HG03159 (cell line): ENCODE measurements at regions not wholly inside any gene's neighbourhood (a gene's known extent, or its start where the extent isn't known, plus 50 kb on each side); places are given as distances from the start of the nearest gene placed in this dataset.

Experiments used
- ATAC-seq: cut with Tn5 transposase; IDR thresholded peaks from one replicate; pipeline ENCODE4 v1.9.1; 2021; ENCODE audit warnings: mild to moderate bottlenecking, moderate library complexity; ENCODE audit not compliant: unreplicated experiment

DNA sequence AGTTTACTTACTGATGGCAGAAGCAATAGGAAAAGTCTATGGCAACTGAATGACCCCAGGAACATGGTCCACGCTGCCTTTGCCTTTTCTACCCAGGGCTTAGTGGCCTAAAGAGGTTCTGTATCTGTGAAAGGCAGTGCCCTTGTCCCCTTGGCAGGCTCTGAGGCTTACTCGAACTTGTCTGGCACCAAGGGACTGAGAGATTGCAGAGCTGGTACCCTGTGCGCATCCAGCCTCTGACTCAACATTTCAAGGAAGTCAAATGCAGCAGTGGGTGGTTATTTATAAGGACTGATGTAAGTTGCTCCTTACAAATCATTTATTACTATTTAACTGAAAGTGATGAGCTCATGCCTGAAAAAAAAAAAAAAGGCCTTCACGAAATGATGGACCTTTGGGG is 299.9 kb upstream of the MYOCD start:
- no peak for ATAC-seq

DNA sequence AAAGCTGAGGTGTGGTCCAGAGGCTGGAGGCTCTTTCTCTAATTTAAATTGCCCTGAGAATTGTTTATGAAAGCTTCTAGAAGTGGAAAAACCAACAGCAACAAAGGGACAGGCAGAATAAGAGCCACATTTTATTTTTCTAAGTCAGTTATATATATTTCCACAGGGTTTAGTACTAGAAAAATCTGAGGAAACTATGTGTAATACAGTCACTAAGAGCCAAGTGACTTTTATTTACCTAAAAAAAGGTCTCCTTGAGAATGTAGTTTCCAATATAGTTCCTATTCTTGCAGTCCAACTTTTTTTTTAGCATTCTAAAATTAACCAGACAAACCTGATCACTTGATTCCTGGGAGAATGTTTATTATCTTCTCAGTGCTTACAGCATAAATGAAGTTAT is 296.6 kb upstream of the MYOCD start:
- no peak for ATAC-seq

DNA sequence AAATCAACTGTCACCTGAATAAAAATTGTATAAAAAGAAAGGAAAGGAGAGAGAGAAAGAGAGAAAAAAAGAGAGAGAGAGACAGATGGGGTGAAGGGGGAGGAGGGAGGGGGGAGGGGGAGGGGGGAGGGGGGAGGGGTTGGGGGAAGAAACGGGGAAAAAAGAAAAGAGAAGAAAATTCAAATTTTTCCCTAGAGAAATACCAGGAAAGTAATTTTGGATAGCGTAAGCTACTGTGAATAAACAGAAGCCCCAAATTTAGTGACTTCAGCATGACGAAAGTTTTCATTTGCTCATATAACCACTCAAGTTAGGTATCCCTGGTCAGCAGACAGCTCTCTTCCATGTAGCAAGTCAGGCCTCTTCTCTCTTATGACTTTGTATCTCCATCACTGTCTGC is 289.4 kb upstream of the MYOCD start:
- no peak for ATAC-seq

DNA sequence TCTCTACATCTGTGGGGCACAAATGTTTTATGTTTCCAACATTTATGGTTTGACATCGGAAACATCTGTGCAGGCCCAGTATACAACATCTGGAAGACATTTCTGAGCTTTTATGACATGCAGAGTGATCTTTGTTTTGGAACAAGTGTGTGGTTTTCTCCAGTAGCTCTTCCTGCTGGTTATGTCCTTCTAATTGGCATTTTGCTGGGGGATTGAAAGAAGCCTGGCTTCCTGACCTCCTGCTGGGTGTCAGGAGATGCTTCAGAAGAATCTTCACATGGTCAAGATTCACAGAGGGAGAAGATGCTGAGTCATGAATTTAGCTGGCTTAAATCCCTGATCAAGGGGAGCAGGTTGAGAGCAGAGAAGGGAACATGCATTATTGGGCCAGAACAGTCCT is 279.5 kb upstream of the MYOCD start:
- ATAC-seq, result no peak

DNA sequence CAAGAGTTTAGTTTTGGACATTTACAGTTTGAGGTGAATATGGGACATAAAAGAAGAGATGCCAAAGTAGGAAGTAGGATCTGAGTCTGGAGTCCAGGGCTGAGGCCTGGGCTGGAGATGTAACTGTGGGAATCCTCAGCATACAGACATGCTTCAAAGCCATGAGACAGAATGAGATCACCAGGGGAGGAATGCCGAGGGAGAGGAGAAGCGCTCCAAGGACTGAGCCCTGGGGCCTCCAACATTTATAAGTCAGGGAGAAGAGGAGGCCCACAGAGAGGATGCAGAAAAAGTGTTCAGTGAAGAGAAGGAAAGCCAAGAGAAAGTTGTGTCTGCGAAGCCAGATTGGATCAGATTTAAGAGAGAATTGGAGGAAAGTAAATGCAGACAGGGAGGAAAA is 277.5 kb upstream of the MYOCD start:
- ATAC-seq, result no peak

DNA sequence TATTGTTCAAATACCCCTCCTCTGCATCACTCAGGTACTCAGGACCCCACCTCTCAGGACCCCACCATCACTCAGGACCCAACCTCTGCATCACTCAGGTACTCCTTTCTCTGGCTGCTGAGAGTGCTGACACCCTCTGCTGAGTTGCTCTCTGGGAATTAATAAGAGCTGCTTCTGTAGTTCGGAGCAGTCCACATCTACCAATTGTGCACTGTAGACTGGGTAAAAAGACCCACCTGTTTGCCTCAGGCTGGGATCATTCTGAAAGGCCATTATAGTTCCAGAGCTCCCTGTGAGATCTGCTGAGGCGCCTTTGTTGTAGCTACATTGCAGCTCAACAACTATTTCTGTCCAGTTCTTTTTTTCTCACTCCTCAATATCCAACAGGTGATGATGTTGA is 276.3 kb upstream of the MYOCD start:
- no peak for ATAC-seq

DNA sequence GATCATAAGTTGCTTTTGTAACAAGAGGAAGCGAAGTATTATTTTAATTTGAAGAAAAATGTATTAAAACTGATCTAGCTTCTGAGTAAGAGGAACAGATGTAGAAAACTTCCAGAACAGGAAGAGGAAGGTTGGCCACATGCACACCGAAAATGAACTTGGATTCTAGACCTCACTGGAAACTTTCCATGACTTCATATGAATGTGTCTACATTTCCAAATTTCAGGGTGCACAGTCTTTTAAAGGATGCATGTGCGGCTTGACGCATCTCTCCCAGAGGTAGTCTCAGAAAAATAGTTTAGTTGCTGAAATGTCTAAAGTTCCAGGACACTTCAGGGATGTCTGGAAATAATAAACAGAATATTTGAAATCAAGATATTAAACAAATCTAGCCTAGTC is 275.1 kb upstream of the MYOCD start:
- ATAC-seq, result no peak

DNA sequence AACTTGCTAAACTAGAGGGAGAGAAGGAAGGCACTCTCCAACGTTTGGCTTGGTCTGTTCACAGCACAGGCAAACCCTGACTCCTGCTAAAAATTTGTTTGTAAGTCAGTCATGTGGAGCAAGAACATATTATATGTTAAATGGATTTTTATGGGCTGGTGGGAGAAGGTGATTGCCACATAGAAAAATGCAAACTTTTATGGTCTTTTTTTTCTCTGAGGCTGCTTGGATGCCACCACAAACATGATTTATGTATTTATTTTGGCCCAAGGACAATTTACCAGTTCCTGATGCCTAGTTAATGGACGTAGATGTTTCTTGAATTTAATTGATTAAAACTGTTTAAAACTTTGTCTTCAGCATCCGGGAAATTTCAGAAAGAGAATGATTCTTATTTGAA is 274.2 kb upstream of the MYOCD start:
- ATAC-seq, result no peak

DNA sequence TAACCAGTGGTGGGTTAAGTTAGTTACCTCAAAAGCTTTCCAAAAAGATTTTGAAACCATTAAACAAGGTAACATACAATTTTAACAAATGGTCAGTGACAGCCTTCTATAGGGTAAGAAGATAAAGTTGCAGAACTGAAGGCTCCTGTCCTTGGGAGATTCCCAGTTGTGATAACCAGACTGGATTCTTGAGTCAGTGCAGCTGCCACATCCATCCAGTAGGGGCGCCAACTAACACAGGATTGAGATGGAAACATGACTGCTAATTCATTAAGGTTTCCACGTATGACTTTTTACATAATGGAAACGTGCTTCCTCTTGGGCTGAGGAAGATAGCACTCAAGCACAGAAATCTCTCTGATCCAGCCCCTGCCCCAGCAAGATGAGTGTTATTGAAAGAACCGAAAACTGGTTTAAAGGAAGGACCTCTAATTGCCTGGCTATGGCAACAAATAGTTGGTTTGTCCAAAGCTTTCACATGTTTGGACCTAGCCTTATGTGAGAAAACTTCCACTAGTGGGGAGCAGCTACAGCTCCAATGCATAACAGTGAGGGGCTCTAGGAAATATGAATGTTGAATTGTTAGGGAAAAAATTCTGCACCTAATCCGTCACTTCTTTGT is 269.8 kb upstream of the MYOCD start:
- no peak for ATAC-seq

DNA sequence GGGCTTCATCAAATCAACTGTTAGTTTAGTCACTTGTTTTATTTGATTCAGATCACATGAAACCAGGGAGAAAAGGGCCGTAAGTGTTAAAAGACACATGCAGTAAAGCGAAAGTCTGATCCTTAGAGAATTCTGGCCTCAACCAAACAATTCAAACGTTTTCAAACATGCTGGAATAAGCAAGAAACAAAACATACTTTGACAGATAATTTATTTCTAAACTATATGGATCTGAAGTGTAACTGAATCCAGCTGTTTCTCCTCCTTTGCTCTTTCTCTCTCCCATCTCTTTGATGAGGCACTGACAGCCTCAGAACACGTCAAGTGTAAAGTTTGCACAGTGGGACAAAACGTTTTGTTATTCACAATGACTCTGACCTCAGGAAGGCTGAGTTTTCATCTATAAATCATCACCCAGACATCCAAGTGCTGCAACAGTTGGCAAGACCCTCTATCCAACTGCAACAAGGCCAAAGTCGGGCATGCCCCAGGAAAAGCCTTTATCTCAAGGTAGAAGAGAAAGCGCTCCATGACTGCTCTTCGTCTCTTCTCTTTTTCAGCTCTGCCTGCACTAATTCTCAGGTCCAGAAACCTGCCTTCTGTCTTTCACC is 267.1 kb upstream of the MYOCD start:
- ATAC-seq, result no peak

DNA sequence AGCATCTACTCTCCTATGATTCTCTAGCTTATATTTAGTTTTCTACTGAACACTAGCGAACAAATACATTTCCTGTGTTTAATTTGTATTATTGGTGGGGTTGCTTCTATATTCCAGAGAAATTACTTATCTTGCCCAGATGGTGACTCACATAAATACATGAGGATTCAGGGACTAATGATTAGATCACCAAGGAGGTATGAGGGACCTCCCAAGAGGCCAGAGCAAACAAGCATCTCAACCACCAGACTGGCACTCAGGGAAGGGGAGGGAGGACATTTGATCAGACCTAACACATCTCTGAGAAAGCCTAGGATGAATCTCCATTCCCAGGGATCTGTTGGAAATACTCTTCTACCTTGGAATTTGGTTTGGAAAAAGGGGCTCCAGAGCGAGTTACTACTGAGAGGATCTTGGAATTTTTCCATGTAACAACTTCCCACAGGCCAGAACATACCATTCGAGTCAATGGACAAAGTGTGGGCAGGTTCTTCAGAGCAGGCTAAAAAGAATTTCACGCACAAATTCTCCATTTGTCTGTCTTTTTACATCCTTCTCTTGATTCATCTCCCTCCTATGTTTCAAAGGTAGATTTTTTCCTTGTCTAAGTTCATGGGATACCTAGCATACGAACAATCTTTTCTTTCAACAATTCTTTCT is 262.6 kb upstream of the MYOCD start:
- ATAC-seq, result no peak

DNA sequence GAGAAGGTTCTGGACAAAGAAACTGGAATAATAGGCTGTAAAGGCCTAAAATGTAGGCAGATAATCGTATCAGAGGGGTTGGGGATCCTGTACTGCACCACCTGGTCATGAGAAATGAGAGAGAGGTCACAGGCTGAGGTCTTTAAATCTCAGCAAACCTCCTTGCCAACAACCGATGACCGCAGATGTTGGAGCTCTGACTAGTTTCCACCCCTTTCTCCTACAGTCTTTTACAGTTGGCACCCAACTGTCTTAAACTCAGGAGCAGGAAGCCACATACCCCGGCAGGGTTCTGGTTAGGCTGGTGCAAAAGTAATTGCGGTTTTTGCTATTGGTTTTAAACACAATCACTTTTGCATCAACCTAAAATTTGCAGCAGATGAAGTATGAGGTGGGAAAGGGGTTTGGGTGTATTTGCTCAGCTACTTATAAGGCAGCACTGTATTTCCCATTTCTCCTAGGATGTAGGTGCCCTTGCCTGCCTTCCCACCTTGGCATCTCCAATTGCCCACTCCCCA is 261.8 kb upstream of the MYOCD start:
- ATAC-seq, result no peak

DNA sequence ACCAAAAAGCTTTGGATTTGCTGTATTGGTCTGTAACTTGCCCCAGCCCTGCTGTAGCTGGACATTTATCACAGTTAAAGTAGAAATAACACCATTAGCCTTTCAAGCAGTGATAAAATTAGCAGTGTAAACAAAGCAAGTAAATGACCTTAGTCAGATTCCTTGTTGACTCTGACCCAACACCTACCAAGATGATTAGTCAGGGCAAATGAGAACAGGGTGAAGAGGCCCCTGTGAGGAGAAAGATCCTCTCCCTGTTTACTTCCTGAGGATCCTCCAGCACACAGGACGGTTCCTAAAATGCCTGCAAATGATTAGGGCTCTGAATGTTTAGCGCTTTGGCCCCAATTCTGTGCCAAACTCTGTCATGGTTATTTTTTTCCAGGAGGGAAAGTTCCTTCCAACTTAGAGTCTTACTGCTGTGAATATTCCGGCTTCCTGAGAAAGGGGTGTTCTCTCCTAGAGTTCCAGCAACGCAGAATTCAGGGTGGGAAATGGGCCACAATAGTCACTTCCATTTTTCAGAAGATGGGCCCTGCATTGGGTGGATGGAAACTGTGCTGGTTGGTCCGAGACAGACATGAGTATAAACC is 259.0 kb upstream of the MYOCD start:
- ATAC-seq, result no peak

DNA sequence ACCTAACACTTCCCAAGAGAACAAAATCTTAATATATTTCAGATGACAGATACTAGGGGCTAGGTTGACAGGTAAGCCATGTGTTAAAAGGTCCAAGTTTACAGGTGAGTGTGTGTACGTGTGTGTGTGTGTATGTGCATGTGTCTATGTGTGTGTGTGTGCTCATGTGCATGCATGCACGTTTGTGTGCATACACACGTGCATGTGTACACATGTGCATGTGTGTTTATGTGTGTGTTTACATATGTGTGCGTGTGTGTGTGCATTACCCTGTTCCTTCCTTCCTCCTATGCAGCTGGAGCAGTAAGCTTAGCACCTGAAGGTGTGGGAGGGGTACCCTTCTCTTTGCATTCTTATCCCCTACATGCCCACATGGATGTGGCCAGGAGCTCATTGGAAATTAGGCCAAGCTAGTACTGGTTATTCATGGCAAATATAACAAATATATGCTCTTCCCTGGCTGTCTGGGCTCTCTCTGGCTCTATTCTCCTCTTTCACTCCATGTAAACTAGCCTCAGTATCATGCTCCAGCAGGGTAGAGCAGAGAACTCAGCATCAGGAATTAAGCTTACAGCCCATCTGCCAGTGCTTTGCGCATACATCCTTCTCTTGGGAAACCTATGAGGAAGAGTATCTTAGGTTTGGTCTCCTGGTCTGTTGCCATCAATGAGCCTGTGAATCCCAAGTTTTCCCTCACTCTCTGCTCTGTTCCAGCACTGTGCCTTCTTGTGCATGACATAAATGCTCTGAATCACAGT is 258.0 kb upstream of the MYOCD start:
- no peak for ATAC-seq

DNA sequence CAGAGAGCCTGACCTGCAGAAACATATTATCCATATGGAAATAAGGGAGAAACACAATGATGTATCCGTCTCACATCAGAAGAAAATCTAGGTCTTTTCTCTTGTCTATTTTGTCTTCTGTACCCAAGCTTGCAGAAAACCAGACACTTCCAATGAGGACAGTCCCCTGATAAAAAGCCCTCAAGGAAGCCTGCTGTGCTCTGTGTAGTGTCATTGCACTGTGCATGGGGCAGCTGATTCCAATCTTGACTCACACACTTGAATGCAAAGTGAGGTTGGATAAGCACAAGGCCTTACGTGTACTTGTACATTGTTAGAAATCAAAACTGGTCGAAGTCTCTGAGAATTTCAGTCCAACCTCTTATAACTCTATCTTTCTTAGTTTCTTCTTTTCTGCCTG is 256.6 kb upstream of the MYOCD start:
- ATAC-seq, result no peak

DNA sequence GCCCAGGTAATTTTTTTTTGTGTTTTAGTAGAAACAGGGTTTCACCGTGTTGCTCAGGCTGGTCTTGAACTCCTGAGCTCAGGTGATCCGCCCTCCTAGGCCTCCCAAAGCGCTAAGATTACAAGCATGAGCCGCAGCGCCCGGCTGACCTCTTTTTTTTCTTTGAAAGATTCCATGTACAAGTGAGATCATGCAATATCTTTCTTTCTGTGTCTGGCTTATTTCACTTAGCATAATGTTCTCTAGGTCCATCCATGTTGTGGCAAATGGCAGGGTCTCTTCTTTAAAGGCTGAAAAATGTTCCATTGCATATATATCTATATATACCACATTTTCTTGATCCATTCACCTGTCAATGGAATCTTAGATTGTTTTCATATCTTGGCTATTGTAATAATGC is 255.0 kb upstream of the MYOCD start:
- no peak for ATAC-seq

DNA sequence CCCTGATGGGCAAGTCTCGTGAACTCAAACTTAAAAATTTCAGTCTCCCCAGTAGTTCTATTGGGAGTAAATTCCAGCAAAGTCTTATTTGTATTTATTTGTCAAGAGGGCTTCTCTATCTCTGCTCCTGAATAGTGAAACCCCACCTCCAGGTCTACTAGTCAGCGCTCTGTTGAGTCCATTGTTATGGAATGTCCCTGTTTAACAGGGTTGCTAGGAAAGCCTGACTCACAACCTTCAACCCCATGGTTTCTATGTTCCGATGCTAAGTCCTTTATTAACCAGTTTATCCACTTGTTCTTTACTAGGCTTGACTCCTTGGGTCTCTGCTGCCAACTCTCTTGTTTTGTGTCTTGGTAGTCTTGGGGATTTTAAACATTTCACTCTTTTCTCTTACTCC is 250.7 kb upstream of the MYOCD start:
- ATAC-seq, result no peak

DNA sequence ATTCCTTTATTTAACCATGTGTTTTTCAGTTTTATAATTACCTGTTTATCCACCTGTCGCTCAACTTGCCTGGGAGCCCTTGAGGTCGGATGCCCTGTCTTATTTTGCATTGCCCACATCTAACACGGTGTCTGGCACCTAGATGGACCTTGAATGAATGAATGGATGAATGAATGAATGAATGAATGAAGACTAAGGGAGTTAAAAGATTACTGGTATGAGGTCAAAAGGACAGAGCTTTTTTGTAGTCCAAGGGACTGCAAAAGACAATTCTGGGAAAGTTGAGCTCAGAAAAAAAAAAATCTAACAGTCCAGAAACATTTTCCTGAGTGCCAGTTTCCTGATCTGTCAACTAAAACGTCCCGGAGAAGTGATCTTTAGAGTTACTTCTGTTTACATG is 244.6 kb upstream of the MYOCD start:
- ATAC-seq, result no peak

DNA sequence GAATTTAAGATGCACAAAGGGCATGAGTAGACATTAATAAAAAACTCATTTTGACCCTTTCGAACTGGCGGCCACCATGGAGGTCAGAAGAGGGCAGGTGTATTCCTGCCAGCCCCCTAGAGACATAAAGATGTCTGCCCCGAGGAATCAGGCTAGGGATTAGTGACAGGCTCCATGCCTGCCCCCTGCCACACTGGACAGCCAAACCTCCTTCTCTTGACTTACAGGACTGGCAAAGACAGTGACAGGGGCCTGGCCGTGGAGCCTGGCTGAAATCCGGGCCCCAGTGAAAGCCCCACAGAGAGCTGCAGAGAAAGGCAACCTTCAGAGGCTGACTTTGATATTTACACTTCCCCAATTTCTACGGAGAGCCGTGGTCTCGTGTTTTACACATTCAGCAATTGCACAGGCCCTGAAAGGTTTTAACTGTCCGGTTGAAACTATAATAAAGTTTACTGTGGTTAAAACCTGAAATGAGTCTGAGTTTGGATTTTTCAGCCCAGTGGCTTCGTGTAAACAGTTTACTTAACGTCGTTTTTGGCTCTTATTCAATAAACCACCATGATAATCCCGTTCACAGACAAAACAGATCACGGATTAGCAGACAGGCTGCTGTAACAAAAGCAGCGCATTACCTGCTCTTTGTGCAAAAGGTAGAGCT is 243.9 kb upstream of the MYOCD start:
- ATAC-seq, result peak; percentile 90

DNA sequence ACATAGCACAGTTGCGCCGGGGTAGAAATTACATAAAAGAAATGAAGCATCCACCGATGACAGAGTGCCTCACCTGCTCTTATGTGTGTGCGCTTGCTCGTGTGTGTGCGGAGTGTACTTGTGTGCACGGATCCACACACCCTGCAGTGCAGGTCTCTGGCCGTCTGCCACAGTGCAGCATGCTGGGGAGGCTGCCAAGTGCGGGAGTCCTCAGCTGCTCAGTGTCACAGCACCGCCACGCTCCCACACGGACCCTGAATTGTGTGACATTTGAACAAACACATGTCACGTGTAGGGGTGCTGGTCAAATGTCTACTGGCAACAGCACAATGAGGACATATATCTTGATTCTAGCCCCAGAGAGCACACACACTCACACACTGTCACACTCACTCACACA is 243.0 kb upstream of the MYOCD start:
- ATAC-seq, result no peak

DNA sequence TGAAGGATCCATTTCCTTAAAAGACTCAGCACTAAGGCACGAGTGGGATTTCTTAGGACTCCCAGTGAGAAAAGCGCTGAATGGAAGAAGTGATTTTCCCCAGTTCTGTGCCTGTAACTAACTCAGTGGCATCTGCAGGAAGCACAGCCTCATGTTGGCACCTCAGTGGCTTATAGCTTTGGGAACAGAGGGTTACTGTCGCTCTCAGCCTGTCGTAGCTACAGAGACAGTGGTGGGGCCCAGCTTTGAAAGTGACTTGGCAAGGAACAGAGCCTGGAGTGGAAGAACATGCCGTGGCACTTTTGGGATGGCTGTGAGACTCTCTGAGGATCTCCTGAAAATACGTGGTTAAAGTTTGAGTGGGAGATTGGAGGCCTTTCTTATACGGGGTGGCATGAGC is 242.4 kb upstream of the MYOCD start:
- no peak for ATAC-seq
